ENCODE measurements at regions not wholly inside any gene's neighbourhood (a gene's known extent, or its start where the extent isn't known, plus 50 kb on each side); places are given as distances from the start of the nearest gene placed in this dataset.
"Not testable (repeated sequence)": the region's sequence is repeated elsewhere in the genome, so short reads cannot be mapped to it uniquely, and the experiment has no call there.

DNA sequence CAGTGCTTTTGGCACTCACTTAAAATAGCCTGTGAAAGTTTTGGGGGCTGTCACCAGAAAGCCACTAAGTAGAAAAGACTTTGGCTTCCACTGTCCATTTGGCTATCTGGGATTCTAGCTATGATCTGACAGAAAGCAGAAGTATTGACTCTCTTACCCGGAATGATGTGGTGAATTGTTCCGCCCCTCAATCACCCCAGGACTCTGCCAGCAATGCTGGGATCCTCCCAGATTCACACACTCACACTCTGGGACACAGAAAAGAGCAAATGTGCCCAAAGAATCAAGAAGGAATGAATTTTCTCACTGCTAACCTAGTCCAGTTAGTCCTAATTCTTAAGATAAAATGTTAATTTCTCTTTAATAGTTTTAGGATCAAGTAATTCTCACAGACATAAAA, 576.9 kb downstream of the BNC2 start:
- Histone ChIP-seq H3K36me3 (ENCODE audit: control insufficient read depth, insufficient read depth, low read length) (no peaks in the 10 kb centered on the region), H3K9me3 (no peaks in the 10 kb centered on the region), H3K27me3 (replicated peaks; ENCODE audit: control insufficient read depth, insufficient read depth, low read length) (no peaks in the 10 kb centered on the region), H3K4me3 (ENCODE audit: low read depth, low read length) (no peak overlapping the region), H3K4me1 (no peaks in the 10 kb centered on the region)
- intact Hi-C loops (cut with micrococcal nuclease; ENCODE audit: unreplicated experiment) = no loop called here
- Mint-ChIP-seq H3K36me3 (ENCODE audit: insufficient read depth, unreplicated experiment) (no peaks in the 10 kb centered on the region), H3K27ac (ENCODE audit: unreplicated experiment) (no peak overlapping the region), H3K9me3 (ENCODE audit: unreplicated experiment) (peaks cover 10% of the 10 kb centered on the region), H3K27me3 (ENCODE audit: insufficient read depth, unreplicated experiment) (no peaks in the 10 kb centered on the region), H3K4me3 (ENCODE audit: unreplicated experiment) (no peak overlapping the region), H3K4me1 (ENCODE audit: low read depth, unreplicated experiment) (no peaks in the 10 kb centered on the region)
- POLR2A ChIA-PET = no interaction called here
- no peak for DNase-seq
- CTCF ChIA-PET = no interaction called here
- no TSS peak for BruUV-seq (replicated peaks)
- TF ChIP-seq, protein P1, sequence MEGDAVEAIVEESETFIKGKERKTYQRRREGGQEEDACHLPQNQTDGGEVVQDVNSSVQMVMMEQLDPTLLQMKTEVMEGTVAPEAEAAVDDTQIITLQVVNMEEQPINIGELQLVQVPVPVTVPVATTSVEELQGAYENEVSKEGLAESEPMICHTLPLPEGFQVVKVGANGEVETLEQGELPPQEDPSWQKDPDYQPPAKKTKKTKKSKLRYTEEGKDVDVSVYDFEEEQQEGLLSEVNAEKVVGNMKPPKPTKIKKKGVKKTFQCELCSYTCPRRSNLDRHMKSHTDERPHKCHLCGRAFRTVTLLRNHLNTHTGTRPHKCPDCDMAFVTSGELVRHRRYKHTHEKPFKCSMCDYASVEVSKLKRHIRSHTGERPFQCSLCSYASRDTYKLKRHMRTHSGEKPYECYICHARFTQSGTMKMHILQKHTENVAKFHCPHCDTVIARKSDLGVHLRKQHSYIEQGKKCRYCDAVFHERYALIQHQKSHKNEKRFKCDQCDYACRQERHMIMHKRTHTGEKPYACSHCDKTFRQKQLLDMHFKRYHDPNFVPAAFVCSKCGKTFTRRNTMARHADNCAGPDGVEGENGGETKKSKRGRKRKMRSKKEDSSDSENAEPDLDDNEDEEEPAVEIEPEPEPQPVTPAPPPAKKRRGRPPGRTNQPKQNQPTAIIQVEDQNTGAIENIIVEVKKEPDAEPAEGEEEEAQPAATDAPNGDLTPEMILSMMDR (IDR thresholded peaks at IDR 0.05; ENCODE audit: insufficient read depth in 1 of 2, low read depth in 1 of 2, low read length in 1 of 2, severe bottlenecking in 1 of 2, unreplicated experiment in 1 of 2) = no peak

DNA sequence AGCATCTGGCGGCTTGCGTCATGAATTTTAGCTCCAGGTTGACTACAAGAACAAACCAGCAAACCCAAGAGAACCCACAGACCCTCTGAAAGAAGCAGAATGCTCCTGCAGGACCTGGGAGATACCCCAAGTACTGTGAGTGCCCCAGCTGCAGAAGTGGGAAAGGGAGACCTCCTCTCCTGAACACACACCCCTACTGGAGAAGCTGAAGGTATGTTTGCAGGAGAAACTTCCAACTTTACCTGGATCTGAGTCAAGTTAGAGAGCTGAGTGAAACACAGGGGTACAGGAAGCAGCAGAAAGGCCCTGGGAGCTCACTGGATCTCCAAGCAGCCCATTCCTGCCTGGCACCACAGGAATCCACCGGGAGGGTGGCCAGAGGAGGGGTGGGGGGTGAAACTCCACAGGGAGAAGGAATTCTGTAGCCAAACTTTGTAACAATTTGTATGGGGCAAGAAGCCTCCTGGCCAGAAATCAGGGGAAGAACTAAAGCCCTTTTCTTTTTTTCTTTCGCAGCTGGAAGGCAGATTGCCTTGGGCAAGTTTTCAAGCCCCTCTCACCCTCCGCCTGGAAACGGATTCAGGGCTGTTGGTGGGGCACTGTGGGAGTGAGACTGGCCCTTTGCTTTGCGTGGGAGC, 576.2 kb downstream of the BNC2 start:
- Histone ChIP-seq H3K27me3 (replicated peaks; ENCODE audit: control insufficient read depth, insufficient read depth, low read length) (no peaks in the 10 kb centered on the region), H3K36me3 (ENCODE audit: control insufficient read depth, insufficient read depth, low read length) (no peaks in the 10 kb centered on the region), H3K9me3 (no peaks in the 10 kb centered on the region), H3K4me1 (no peaks in the 10 kb centered on the region), H3K4me3 (ENCODE audit: low read depth, low read length) (no peak overlapping the region)
- no peak for DNase-seq
- ChIA-PET POLR2A (no interaction called here), CTCF (no interaction called here)
- TF ChIP-seq, protein P1 (IDR thresholded peaks at IDR 0.05; ENCODE audit: insufficient read depth in 1 of 2, low read depth in 1 of 2, low read length in 1 of 2, severe bottlenecking in 1 of 2, unreplicated experiment in 1 of 2) = no peak
- Mint-ChIP-seq H3K4me3 (ENCODE audit: unreplicated experiment) (no peak overlapping the region), H3K36me3 (ENCODE audit: insufficient read depth, unreplicated experiment) (no peaks in the 10 kb centered on the region), H3K27me3 (ENCODE audit: insufficient read depth, unreplicated experiment) (no peaks in the 10 kb centered on the region), H3K27ac (ENCODE audit: unreplicated experiment) (no peak overlapping the region), H3K9me3 (ENCODE audit: unreplicated experiment) (peaks cover 10% of the 10 kb centered on the region), H3K4me1 (ENCODE audit: low read depth, unreplicated experiment) (no peaks in the 10 kb centered on the region)
- intact Hi-C loops (cut with micrococcal nuclease; ENCODE audit: unreplicated experiment) = no loop called here
- BruUV-seq (replicated peaks) = no TSS peak

DNA sequence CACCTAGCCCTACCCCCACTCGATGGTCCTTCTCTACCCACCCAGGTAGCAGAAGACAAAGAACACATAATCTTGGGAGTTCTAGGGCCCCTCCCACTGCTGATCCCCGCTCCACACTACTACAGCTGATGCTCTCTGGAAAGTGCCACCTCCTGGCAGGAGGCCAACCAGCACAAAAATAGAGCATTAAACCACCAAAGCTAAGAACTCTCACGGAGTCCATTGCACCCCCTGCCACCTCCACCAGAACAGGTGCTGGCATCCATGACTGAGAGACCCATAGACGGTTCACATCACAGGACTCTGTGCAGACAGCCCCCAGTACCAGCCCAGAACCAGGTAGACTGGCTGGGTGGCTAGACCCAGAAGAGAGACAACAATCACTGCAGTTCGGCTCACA, 575.5 kb downstream of the BNC2 start:
- POLR2A ChIA-PET; H3K27me3 Mint-ChIP-seq (ENCODE audit: insufficient read depth, unreplicated experiment); H3K4me3 ChIP-seq (ENCODE audit: low read depth, low read length); intact Hi-C loops (cut with micrococcal nuclease; ENCODE audit: unreplicated experiment); H3K9me3 ChIP-seq; H3K4me1 Mint-ChIP-seq (ENCODE audit: low read depth, unreplicated experiment); H3K27me3 ChIP-seq (replicated peaks; ENCODE audit: control insufficient read depth, insufficient read depth, low read length); H3K4me1 ChIP-seq; H3K27ac Mint-ChIP-seq (ENCODE audit: unreplicated experiment); DNase-seq; H3K36me3 ChIP-seq (ENCODE audit: control insufficient read depth, insufficient read depth, low read length); CTCF ChIA-PET; BruUV-seq (replicated peaks); H3K4me3 Mint-ChIP-seq (ENCODE audit: unreplicated experiment); H3K36me3 Mint-ChIP-seq (ENCODE audit: insufficient read depth, unreplicated experiment); H3K9me3 Mint-ChIP-seq (ENCODE audit: unreplicated experiment): not testable (repeated sequence)

DNA sequence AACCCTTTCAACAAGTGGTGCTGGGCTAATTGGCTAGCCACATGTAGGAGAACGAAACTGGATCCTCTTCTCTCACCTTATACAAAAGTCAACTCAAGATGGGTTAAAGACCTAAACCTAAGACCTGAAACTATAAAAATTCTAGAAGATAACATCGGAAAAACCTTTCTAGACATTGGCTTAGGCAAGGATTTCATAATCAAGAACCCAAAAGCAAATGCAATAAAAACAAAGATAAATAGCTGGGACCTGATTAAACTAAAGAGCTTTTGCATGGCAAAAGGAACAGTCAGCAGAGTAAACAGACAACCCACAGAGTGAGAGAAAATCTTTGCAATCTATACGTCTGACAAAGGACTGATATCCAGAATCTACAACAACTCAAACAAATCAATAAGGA, 571.1 kb downstream of the BNC2 start:
- H3K9me3 ChIP-seq; H3K4me3 ChIP-seq (ENCODE audit: low read depth, low read length); H3K36me3 Mint-ChIP-seq (ENCODE audit: insufficient read depth, unreplicated experiment); H3K9me3 Mint-ChIP-seq (ENCODE audit: unreplicated experiment); H3K27me3 ChIP-seq (replicated peaks; ENCODE audit: control insufficient read depth, insufficient read depth, low read length); intact Hi-C loops (cut with micrococcal nuclease; ENCODE audit: unreplicated experiment); H3K36me3 ChIP-seq (ENCODE audit: control insufficient read depth, insufficient read depth, low read length); DNase-seq; H3K27me3 Mint-ChIP-seq (ENCODE audit: insufficient read depth, unreplicated experiment); H3K4me3 Mint-ChIP-seq (ENCODE audit: unreplicated experiment); BruUV-seq (replicated peaks); CTCF ChIA-PET; H3K27ac Mint-ChIP-seq (ENCODE audit: unreplicated experiment); POLR2A ChIA-PET; H3K4me1 Mint-ChIP-seq (ENCODE audit: low read depth, unreplicated experiment); H3K4me1 ChIP-seq: not testable (repeated sequence)

All from Caco-2 (cell line).